ENCODE measurements at regions not wholly inside any gene's neighbourhood (a gene's known extent, or its start where the extent isn't known, plus 50 kb on each side); places are given as distances from the start of the nearest gene placed in this dataset.

DNA sequence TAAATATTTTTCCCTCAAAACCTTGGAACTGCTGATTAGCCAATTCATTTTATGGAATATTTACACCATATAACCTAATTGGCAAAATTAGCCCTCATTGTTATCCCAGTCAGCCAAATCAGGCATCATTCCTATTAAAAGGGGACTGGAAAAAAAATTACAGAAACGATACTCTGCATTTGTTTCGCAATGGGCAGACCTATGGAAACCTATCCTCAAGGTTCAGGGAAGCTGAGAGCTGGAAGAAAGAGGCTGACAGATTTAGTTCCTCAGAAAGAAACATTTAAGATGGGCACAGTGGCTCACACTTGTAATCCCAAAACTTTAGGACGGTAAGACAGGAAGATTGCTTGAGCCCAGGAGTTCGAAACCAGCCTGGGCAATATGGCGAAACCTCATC lies 85.6 kb upstream of the RPH3AL start:
- TF ChIP-seq, protein P1, sequence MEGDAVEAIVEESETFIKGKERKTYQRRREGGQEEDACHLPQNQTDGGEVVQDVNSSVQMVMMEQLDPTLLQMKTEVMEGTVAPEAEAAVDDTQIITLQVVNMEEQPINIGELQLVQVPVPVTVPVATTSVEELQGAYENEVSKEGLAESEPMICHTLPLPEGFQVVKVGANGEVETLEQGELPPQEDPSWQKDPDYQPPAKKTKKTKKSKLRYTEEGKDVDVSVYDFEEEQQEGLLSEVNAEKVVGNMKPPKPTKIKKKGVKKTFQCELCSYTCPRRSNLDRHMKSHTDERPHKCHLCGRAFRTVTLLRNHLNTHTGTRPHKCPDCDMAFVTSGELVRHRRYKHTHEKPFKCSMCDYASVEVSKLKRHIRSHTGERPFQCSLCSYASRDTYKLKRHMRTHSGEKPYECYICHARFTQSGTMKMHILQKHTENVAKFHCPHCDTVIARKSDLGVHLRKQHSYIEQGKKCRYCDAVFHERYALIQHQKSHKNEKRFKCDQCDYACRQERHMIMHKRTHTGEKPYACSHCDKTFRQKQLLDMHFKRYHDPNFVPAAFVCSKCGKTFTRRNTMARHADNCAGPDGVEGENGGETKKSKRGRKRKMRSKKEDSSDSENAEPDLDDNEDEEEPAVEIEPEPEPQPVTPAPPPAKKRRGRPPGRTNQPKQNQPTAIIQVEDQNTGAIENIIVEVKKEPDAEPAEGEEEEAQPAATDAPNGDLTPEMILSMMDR (IDR thresholded peaks at IDR 0.05; ENCODE audit: extremely low read depth in 1 of 2, insufficient read depth in 1 of 2, low read depth in 1 of 2, low read length in 2 of 2), result no peak
- TF ChIP-seq JUN (IDR thresholded peaks at IDR 0.05; ENCODE audit: borderline replicate concordance, insufficient read depth, insufficient read length, low read depth) (no peak), GATA2 (IDR thresholded peaks at IDR 0.05; ENCODE audit: insufficient read depth, insufficient read length, low read depth, low read length) (no peak), EZH2 (IDR thresholded peaks at IDR 0.05; ENCODE audit: borderline replicate concordance, low read depth, low read length, severe bottlenecking) (no peak), FOS (IDR thresholded peaks at IDR 0.05; ENCODE audit: borderline replicate concordance, insufficient read depth, low read length) (no peak), POLR2A (IDR thresholded peaks at IDR 0.05; ENCODE audit: low read depth, low read length) (no peak), POLR2AphosphoS5 (IDR thresholded peaks at IDR 0.05; ENCODE audit: insufficient read depth, low read depth, low read length) (no peak), MYC (IDR thresholded peaks at IDR 0.05; ENCODE audit: low read depth, low read length) (no peak)
- TF ChIP-seq, protein P2, sequence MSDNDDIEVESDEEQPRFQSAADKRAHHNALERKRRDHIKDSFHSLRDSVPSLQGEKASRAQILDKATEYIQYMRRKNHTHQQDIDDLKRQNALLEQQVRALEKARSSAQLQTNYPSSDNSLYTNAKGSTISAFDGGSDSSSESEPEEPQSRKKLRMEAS (IDR thresholded peaks at IDR 0.05; ENCODE audit: insufficient read depth, insufficient read length), result no peak
- ChIA-PET CTCF (interaction anchor here (3.4 kb wide), 1 partner anchor 26 kb away, joined by 11 read pairs; no protein-coding TSS in a partner anchor), POLR2A (no interaction called here)
- H3K9me1 ChIP-seq (replicated peaks; ENCODE audit: control insufficient read depth, extremely low read depth, insufficient read depth, low read length), result no peaks in the 10 kb centered on the region
- H3K4me2 ChIP-seq (ENCODE audit: insufficient read depth, low read length), result no peak overlapping the region
- no peaks in the 10 kb centered on the region for H3K4me1 ChIP-seq (ENCODE audit: control insufficient read depth, extremely low read depth, insufficient read depth, low read length)
- FAIRE-seq, result no peak
- no peaks in the 10 kb centered on the region for H3K27me3 ChIP-seq (ENCODE audit: control insufficient read depth in 2 of 2, insufficient read depth in 2 of 2, low read length in 2 of 2)
- H3K9ac ChIP-seq (replicated peaks; ENCODE audit: extremely low read depth, insufficient read depth, low read length), result no peak overlapping the region
- dilution Hi-C loops (cut with MboI; ENCODE audit: extremely low pct_ligation_motif_present, low sequenced_read_pairs), result no loop called here
- H3K36me3 ChIP-seq (ENCODE audit: control insufficient read depth in 2 of 2, extremely low read depth in 1 of 2, insufficient read depth in 2 of 2, low read length in 2 of 2), result peaks cover 2 to 3% of the 10 kb centered on the region in 2 experiments
- no TSS peak for BruUV-seq (replicated peaks)
- H3K27ac ChIP-seq (ENCODE audit: insufficient read depth, low read depth, low read length), result no peak overlapping the region
- H3K79me2 ChIP-seq (ENCODE audit: control insufficient read depth, insufficient read depth, low read length), result no peaks in the 10 kb centered on the region
- no peak for DNase-seq (ENCODE audit: low read depth, low spot score)
- no peaks in the 10 kb centered on the region for H4K20me1 ChIP-seq (replicated peaks; ENCODE audit: control insufficient read depth, extremely low read depth, insufficient read depth, low read length)
- H3K4me3 ChIP-seq (replicated peaks in 1 of 3; ENCODE audit: insufficient read depth in 1 of 3, low read depth in 1 of 3, low read length in 3 of 3), result no peak overlapping the region
- no peaks in the 10 kb centered on the region for H3K9me3 ChIP-seq (replicated peaks; ENCODE audit: control insufficient read depth, insufficient read depth, low read length)
- intact Hi-C loops (cut with micrococcal nuclease), result no loop called here
- no peak overlapping the region for H2AFZ ChIP-seq (ENCODE audit: low read depth, low read length)

Data from endothelial cell of umbilical vein (primary cell).